ENCODE measurements at regions not wholly inside any gene's neighbourhood (a gene's known extent, or its start where the extent isn't known, plus 50 kb on each side); places are given as distances from the start of the nearest gene placed in this dataset.

DNA sequence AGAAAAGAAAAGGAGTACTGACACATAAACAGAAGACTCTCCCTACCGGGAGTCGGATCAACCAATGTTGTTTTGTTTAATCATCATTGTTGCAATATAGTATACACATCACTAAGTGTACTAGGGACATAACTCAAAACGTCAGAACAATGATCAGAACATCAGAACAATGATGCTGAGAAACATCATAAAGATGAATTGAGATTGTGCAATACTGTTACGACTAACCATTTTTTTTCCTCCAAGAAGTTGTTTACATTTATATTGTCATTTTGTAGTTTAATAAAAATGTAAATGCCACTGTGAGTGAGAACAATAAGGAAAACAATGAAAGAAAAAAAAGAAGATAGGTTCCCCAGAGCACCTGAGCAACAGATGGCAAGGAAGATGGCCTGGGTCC lies 663.1 kb upstream of the PCDH15 start:
- Histone ChIP-seq H3K27me3 (ENCODE audit: control insufficient read depth, insufficient read depth, low read length) (no peaks in the 10 kb centered on the region), H3K36me3 (ENCODE audit: control insufficient read depth, insufficient read depth, low read length) (no peaks in the 10 kb centered on the region), H3K4me3 (ENCODE audit: low read depth, low read length) (no peak overlapping the region)
- TF ChIP-seq, protein P1, sequence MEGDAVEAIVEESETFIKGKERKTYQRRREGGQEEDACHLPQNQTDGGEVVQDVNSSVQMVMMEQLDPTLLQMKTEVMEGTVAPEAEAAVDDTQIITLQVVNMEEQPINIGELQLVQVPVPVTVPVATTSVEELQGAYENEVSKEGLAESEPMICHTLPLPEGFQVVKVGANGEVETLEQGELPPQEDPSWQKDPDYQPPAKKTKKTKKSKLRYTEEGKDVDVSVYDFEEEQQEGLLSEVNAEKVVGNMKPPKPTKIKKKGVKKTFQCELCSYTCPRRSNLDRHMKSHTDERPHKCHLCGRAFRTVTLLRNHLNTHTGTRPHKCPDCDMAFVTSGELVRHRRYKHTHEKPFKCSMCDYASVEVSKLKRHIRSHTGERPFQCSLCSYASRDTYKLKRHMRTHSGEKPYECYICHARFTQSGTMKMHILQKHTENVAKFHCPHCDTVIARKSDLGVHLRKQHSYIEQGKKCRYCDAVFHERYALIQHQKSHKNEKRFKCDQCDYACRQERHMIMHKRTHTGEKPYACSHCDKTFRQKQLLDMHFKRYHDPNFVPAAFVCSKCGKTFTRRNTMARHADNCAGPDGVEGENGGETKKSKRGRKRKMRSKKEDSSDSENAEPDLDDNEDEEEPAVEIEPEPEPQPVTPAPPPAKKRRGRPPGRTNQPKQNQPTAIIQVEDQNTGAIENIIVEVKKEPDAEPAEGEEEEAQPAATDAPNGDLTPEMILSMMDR (IDR thresholded peaks at IDR 0.05; ENCODE audit: insufficient read depth, low read length, poor library complexity, severe bottlenecking): no peak
- DNase-seq (ENCODE audit: low read depth): no peak

DNA sequence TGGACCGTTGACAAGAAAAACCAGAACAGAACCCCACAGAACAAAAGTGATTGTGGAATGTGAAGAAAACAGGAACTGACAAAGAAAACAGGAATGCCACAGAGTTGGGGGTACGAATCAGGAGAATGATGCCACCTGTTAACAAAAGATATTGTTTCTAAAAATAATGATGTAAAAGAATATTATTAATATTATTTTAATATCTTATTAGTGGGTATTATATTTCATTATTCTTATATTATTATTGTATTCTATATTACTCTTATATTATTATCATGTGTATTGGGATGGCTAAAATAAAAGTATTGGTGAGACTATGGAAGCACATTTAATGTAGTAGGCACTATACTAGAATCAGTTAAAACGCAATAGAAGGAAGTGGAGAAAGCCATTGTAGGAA lies 659.0 kb upstream of the PCDH15 start:
- no peak overlapping the region for H3K4me3 ChIP-seq (ENCODE audit: low read depth, low read length)
- no peak for DNase-seq (ENCODE audit: low read depth)
- H3K36me3 ChIP-seq (ENCODE audit: control insufficient read depth, insufficient read depth, low read length): no peaks in the 10 kb centered on the region
- no peaks in the 10 kb centered on the region for H3K27me3 ChIP-seq (ENCODE audit: control insufficient read depth, insufficient read depth, low read length)
- TF ChIP-seq, protein P1 (IDR thresholded peaks at IDR 0.05; ENCODE audit: insufficient read depth, low read length, poor library complexity, severe bottlenecking): no peak

DNA sequence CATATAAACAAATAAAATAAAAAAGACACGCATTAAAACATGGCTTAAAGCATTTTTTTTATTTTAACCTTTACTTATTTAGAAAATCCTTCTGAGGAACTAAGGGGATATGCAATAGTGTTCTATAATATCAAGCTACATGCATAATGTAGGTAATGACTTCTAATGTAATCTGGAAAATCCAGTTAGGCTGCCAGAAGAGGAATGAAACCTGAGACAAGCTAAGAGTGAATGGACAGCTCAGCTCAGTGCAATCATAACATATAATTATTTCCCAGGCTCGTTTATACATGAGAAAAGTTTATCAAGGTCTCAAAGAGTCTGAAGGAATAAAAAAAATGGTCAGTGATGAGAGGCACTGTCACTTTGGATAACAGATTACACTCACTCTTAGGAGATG lies 649.0 kb upstream of the PCDH15 start:
- TF ChIP-seq, protein P1 (IDR thresholded peaks at IDR 0.05; ENCODE audit: insufficient read depth, low read length, poor library complexity, severe bottlenecking): no peak
- Histone ChIP-seq H3K27me3 (ENCODE audit: control insufficient read depth, insufficient read depth, low read length) (no peaks in the 10 kb centered on the region), H3K36me3 (ENCODE audit: control insufficient read depth, insufficient read depth, low read length) (no peaks in the 10 kb centered on the region), H3K4me3 (ENCODE audit: low read depth, low read length) (no peak overlapping the region)
- DNase-seq (ENCODE audit: low read depth): no peak

DNA sequence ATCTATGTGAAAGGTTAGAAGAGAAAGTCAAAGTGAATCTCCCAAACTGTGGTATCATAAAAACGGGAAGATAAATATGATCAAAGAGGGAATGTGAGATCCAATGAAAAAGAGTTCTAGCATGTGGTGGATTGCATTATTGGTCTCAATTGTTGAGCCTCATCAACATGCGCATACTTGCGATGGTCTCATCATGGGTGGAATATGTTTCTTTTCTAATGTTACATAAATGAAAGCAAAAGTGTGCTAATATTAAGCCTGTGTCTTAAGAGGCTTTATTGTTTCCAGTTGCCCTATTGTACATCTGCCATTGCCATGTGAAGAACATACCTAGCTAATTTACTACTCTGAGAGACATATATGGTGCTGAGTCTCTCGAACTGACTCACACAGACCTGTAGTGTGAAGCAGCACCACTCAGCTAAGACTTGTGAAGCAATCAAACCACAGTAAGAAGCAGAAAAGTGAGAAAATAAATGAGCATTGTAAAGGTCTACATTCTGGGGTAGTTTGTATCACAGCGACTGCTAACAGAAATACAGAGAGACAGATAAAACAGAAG lies 645.5 kb upstream of the PCDH15 start:
- DNase-seq (ENCODE audit: low read depth): no peak
- Histone ChIP-seq H3K27me3 (ENCODE audit: control insufficient read depth, insufficient read depth, low read length) (no peaks in the 10 kb centered on the region), H3K4me3 (ENCODE audit: low read depth, low read length) (no peak overlapping the region), H3K36me3 (ENCODE audit: control insufficient read depth, insufficient read depth, low read length) (no peaks in the 10 kb centered on the region)
- TF ChIP-seq, protein P1 (IDR thresholded peaks at IDR 0.05; ENCODE audit: insufficient read depth, low read length, poor library complexity, severe bottlenecking): no peak

DNA sequence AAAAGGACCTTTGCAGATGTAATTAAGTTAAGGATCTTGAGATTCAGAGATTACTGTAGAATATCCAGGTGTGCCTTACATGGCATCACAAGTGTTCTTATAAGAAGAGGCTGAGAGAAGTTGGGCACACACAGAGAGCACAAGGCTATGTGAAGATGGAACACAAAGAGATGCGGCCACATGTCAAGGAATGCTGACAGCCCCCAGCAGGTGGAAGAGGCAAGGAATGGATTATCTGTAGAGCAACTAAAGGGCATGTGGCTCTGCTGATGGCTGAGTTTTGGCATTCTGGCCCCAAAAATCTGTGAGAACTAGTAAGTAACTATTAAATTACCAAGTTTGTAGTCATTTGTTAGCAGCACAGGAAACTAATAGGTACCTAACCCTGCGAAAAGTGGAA lies 640.7 kb upstream of the PCDH15 start:
- TF ChIP-seq, protein P1 (IDR thresholded peaks at IDR 0.05; ENCODE audit: insufficient read depth, low read length, poor library complexity, severe bottlenecking): no peak
- H3K4me3 ChIP-seq (ENCODE audit: low read depth, low read length): no peak overlapping the region
- no peaks in the 10 kb centered on the region for H3K36me3 ChIP-seq (ENCODE audit: control insufficient read depth, insufficient read depth, low read length)
- H3K27me3 ChIP-seq (ENCODE audit: control insufficient read depth, insufficient read depth, low read length): no peaks in the 10 kb centered on the region
- DNase-seq (ENCODE audit: low read depth): no peak

DNA sequence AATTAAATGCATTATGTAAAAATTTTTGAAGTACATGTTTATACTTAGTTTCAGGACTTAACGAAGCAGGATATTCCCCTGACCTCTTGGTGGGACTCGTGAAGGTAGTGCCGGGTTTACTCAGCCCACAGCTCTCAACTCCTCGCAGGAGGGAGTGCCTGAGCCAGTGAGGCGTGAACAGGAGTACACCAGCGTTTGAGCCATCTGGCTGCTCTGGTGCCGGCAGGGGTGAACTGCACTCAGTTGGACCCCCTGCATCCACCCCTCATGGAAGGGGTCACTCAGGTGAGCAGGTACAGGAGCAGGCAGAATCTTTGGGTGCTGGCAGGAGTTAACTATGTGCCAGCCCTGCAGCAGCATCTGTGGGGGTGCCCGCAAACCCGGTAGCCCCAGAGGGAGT lies 625.1 kb upstream of the PCDH15 start:
- no peaks in the 10 kb centered on the region for H3K36me3 ChIP-seq (ENCODE audit: control insufficient read depth, insufficient read depth, low read length)
- H3K4me3 ChIP-seq (ENCODE audit: low read depth, low read length): no peak overlapping the region
- TF ChIP-seq, protein P1 (IDR thresholded peaks at IDR 0.05; ENCODE audit: insufficient read depth, low read length, poor library complexity, severe bottlenecking): no peak
- no peaks in the 10 kb centered on the region for H3K27me3 ChIP-seq (ENCODE audit: control insufficient read depth, insufficient read depth, low read length)
- DNase-seq (ENCODE audit: low read depth): no peak

All from kidney epithelial cell (primary cell).